NOMO-1 treated with DMSO at 0.1 percent for 48 hours (cell line): ENCODE measurements at regions not wholly inside any gene's neighbourhood (a gene's known extent, or its start where the extent isn't known, plus 50 kb on each side); places are given as distances from the start of the nearest gene placed in this dataset.

Experiments
- DNase-seq: peaks from one replicate; lab custom pipeline; 2025; ENCODE audit not compliant: unreplicated experiment; lab: John Stamatoyannopoulos, UW

- no peak for DNase-seq
Observed at GRCh38 chr5:152987131-152987530, 503.3 kb upstream of the GRIA1 start.

DNA sequence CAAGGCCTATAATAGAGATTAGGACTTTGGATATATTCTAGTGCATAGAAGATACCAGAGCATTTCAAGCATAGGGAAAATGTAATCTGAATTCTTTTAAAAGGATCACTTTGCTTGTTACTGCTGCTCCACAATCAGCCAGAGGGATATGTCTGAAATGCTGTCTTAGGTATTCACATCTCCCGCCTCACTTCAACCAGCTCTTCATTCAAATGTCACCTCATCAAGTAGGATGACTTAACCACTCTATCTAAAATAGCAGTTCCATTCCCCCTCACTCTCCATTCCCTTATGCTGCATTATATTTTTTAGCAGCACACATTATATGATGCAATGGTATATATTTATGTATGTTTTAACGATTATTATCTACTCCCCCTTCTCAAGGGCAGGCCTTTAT, 500.3 kb upstream of the GRIA1 start:
- DNase-seq = no peak

DNA sequence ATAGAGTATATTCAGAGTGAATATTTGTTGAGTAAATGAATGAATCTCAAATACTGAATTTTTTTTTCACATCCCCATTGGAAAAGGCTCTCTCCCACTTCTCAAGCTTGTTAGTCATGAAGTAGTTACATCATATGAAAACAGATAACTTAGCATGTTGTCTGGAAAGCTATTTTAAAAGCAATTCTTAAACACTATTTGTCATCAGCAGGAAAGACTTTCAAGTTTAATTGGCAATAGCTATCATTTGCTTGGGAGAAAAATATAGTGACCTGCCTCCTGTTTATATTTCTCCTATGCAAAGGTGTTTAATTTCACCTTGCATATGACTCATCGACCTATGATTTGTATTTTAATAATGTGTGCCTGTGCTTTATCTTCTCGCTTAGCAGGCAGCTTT, 499.8 kb upstream of the GRIA1 start:
- DNase-seq = no peak

DNA sequence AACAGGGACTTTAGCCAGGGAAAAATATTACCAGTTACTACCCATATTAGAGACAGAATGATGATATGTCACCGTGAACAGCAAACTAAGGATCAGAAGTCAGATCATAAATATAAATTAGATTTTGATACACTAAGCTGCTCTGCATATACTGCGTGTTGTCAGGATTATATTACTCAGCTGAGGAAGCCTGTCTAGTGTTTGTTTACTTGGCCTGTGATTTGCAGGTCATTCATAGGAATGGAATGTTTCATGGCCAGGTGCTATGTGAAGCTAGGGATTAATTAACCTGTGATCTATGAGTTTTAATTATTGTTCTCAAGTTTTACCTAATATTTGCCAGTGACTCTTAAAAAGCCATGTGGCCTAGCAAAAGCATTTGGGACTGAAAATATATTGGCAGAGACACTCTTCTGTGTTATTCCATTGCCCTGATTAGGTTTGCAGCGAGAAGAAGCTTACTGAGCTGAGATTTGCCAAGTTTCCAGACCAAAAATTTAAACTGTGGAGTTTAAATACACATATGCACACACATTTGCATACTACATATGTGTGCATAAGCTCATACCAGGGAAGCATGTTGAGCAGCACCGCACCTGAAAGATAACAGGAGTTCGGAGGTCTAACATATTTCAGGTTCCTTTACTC, 496.3 kb upstream of the GRIA1 start:
- DNase-seq = no peak

DNA sequence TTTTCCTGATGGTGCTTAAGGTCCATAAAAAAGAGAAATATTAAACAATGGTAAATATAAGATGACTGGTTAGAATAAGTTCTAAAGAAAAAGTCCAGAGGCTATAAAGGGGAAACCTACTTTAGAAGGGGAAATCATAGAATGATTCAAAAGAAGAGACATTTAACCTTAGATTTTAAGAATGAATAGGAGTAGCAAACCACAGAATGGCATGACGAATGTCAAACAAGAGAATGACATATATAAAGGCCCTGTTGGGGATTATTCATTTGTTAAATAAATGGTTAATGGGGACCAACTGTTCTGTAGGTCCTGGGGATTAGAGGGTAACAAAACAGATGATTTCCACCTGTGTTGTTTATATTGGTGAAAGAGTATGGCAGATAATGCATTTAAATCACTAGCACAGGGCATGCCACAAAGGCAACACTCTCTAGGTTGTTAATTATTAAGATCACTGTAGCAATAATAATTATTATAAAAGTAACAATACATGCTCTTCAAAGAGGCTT, 495.2 kb upstream of the GRIA1 start:
- DNase-seq = no peak

DNA sequence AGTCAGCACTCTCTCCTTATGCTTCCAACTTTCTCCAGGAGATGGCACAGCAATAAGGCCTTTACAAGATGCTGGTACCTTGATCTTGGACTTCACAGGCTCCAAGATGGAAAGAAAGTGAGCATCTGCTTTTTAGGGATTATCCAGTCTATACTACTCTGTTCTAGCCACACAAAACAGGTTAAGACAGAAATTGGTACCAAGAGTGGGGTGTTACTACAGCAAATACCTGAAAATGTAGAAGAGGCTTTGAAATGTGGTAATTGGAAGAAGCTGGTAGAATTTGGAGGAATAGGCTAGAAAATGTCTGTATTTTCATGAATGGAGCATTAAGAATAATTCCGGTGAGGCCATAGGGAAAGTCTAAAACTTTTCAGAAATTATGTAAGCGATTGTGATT, 484.8 kb upstream of the GRIA1 start:
- no peak for DNase-seq

GRCh38 chr5:153006681-153007080, 483.8 kb upstream of the GRIA1 start:
- DNase-seq = no peak

GRCh38 chr5:153014194-153014593, 476.3 kb upstream of the GRIA1 start:
- DNase-seq = no peak

- DNase-seq = no peak
Observed at GRCh38 chr5:153018121-153018520, 472.3 kb upstream of the GRIA1 start.

DNA sequence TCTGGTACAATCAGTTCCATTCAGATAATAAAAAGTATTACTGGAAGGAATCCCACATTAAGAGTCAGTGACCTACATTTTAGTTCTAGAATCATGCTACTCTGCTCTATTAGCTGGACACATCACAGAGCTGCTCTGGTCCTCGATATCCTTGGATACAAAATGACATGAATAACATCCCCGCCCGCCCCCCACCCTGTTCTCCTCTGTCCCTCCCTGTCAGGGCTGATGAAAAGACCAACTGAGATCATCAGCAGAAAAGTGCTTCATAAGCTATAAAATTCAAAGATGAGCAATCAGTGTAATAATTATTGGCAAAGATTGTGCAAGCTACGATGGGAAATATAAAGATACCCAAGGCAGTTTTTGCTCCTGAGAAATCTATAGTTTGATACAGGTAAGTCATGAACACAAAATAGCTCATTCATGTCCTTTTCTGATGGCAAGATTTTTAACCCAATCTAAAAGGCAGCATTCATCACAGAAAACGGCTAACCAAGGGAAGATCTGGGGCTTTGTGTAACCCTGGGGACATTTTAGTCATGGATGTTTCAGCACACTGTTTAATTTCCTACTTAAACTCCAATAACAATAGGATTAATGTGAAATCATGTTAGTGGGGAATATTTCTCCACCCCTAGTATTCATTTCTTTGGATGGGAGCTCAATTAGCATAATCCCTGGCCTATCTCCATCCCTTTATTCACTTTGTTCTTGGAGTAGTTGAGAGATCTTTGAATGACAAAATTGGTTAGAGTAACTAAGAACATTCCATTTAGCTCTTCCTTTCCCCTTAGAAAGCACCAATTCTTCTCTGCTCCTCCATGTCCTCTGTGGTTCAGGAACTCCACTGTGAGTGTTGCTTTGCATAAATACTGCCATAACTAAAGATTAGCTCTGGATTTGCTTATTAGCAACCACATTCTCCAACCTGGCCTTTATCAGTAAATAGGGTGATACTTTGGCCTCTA, 459.4 kb upstream of the GRIA1 start:
- DNase-seq = no peak

GRCh38 chr5:153039501-153039900, 451.0 kb upstream of the GRIA1 start:
- no peak for DNase-seq

DNA sequence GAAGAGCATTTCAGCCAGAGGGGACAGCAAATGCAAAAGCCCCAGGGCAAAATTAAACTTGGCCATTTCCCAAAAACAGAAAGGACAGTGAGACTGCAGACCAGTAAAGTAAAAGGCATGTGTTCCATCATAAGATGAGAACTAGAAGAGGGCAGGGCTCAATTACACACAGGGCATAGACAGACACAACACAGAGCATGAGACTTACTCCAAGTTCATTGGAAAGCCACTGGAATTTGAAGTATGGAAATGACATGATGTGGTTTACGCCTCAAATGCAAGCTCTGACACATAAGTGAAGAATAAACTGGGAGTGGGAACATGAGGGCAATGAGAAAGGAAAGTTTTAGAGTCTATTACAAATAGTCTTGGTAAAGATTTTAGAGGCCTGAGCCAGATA, 446.6 kb upstream of the GRIA1 start:
- DNase-seq = no peak

DNA sequence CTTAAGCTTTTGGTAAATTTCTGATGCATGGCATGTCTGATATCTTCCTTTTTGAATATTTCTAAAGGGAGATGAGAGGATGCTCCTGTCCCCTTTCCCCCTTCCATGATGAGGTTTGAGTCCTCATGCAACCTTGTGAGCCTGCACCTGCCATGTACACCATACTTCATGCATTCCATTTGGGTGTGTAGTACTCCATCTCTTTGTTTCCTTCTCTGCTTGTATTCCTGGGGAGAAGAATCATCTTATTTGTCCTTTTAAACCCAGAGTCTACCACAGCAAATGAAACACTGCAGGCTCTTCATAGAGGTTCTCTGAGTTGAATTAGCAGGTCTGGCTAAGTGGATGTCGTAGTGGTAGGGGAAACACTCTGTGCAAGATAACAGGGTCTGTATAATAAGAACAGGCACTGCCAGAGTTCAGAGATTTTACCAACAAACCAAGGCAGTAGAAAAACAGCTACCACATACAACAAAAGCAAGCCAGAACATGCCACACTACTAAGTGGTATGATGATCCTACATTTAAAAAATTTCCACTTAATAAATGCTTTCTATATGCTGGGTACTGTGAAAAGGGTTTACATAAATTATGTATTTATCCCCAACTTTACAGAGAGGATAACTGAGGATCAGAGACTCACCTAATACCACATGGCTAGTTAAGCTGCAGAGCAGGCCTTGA, 439.8 kb upstream of the GRIA1 start:
- no peak for DNase-seq

DNA sequence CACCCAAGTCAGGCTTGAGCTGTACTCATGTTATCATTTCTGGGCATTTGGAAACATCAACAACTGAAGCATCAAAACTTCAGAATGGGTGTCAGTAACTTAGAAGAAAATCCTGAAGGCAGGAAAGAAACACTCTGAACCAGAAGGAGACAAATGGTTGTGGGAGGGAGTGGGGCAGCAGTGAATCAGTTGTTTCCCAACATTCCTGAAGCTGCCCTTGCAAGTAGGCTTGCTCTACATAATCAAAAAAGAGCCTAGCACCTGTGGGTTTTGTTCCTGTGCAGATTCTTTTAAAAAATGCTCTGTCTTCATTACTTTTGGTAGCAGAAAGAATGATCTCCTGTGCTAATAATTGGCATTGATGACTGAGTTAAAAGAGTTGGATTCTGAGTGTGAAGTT, 424.2 kb upstream of the GRIA1 start:
- no peak for DNase-seq

DNA sequence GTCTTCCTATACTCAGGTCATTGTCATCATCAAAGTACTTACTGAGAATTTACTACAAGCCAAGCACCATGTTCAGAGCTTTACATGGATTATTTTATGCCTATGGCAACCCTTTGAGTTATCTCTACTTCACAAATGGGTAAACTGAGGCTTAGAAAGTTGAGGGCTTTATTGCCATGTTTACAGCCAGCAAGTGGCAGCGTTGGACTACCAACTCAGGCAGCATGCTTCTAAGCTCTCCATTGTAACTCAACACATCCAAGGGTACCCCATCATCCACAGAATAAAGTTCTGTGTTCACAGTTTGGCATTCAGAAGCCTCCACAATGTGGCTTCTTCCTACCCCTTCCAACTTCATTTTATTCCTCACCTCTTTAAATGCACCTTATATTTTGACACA, 422.6 kb upstream of the GRIA1 start:
- no peak for DNase-seq

GRCh38 chr5:153079396-153079795, 411.1 kb upstream of the GRIA1 start:
- DNase-seq = no peak

- DNase-seq = no peak
Observed at GRCh38 chr5:153080940-153081339, 409.5 kb upstream of the GRIA1 start.

DNA sequence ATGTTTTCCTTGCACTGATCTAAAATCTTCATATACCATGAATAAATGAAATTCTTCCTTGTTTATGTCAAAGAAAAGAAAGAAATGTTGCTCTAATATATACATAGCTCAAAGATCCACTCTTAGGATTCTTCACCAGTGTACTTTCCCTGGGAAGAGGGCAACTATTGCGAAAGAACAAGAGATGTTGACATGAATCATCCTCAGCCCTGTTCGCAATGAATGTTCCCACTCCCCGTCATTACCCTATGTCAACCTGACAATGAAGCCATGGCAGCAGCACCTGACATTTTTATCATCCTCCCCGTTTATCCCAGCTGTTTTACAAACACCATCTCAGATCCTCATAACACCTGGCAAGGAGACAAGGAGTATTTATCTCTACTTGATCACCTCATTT, 409.1 kb upstream of the GRIA1 start:
- DNase-seq = no peak

GRCh38 chr5:153084511-153084910, 406.0 kb upstream of the GRIA1 start:
- DNase-seq = no peak

- DNase-seq = no peak
Observed at GRCh38 chr5:153086486-153086885, 404.0 kb upstream of the GRIA1 start.

DNA sequence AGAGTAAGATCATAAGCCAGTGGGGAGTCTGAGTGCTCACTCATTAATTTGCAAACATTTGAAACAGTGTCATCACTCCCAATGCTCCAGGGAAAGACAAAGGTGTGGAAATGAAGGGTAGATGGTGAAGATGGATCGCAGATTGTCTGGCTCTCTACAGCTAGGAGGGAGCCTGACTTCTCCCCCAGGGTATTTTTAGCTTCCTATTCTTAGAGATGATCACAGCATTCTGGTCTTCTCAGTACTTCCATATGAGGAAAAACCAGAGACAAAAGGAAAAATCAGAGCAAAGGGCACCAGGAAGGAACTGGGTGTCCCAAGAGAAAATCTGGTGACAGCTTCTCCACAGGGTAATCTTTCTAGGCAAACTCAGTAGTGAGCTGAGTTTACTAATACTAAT, 401.9 kb upstream of the GRIA1 start:
- DNase-seq = no peak

GRCh38 chr5:153094333-153094732, 396.1 kb upstream of the GRIA1 start:
- DNase-seq = no peak
